ENCODE measurements at regions not wholly inside any gene's neighbourhood (a gene's known extent, or its start where the extent isn't known, plus 50 kb on each side); places are given as distances from the start of the nearest gene placed in this dataset.

GRCh38 chr13:64871742-64872141 is 2358.4 kb downstream of the PCDH9 start:
- H3K36me3 ChIP-seq (ENCODE audit: insufficient read depth, low read length): no peaks in the 10 kb centered on the region
- no peaks in the 10 kb centered on the region for H3K4me1 ChIP-seq (ENCODE audit: insufficient read depth, low read length)
- CTCF ChIA-PET: no interaction called here
- H3K27ac ChIP-seq (ENCODE audit: low read depth in 1 of 2, low read length in 2 of 2): no peak overlapping the region
- Mint-ChIP-seq H3K27ac (no peak overlapping the region), H3K27me3 (no peaks in the 10 kb centered on the region), H3K4me1 (ENCODE audit: low read depth) (no peaks in the 10 kb centered on the region), H3K9me3 (peaks cover 10% of the 10 kb centered on the region), H3K4me3 (no peak overlapping the region), H3K36me3 (ENCODE audit: low read depth) (no peaks in the 10 kb centered on the region)
- TF ChIP-seq CTCF (IDR thresholded peaks at IDR 0.05): no peak
- no peak overlapping the region for H3K4me3 ChIP-seq (ENCODE audit: low read length)
- POLR2A ChIA-PET: no interaction called here
- no peaks in the 10 kb centered on the region for H3K27me3 ChIP-seq (ENCODE audit: control insufficient read depth in 1 of 2, insufficient read depth in 2 of 2, low read length in 2 of 2)
- DNase-seq: no peak
- no peaks in the 10 kb centered on the region for H3K9me3 ChIP-seq (ENCODE audit: control insufficient read depth in 1 of 2, insufficient read depth in 1 of 2, low read length in 2 of 2)
- intact Hi-C loops (cut with DNase I, micrococcal nuclease): no loop called here
- no peak for ATAC-seq (ENCODE audit: poor library complexity)

GRCh38 chr13:64869539-64869938 is 2360.6 kb downstream of the PCDH9 start:
- Mint-ChIP-seq H3K27me3 (no peaks in the 10 kb centered on the region), H3K27ac (no peak overlapping the region), H3K9me3 (peaks cover 7% of the 10 kb centered on the region), H3K4me1 (ENCODE audit: low read depth) (no peaks in the 10 kb centered on the region), H3K36me3 (ENCODE audit: low read depth) (no peaks in the 10 kb centered on the region), H3K4me3 (no peak overlapping the region)
- ATAC-seq (ENCODE audit: poor library complexity): no peak
- H3K4me1 ChIP-seq (ENCODE audit: insufficient read depth, low read length): no peaks in the 10 kb centered on the region
- H3K9me3 ChIP-seq (ENCODE audit: control insufficient read depth in 1 of 2, insufficient read depth in 1 of 2, low read length in 2 of 2): no peaks in the 10 kb centered on the region
- DNase-seq: no peak
- H3K4me3 ChIP-seq (ENCODE audit: low read length): no peak overlapping the region
- ChIA-PET POLR2A (no interaction called here), CTCF (no interaction called here)
- no peak for TF ChIP-seq CTCF (IDR thresholded peaks at IDR 0.05)
- no peak overlapping the region for H3K27ac ChIP-seq (ENCODE audit: low read depth in 1 of 2, low read length in 2 of 2)
- no peaks in the 10 kb centered on the region for H3K36me3 ChIP-seq (ENCODE audit: insufficient read depth, low read length)
- intact Hi-C loops (cut with DNase I, micrococcal nuclease): no loop called here
- no peaks in the 10 kb centered on the region for H3K27me3 ChIP-seq (ENCODE audit: control insufficient read depth in 1 of 2, insufficient read depth in 2 of 2, low read length in 2 of 2)

GRCh38 chr13:64867856-64868255 is 2362.3 kb downstream of the PCDH9 start:
- Mint-ChIP-seq H3K36me3 (ENCODE audit: low read depth) (no peaks in the 10 kb centered on the region), H3K27ac (no peak overlapping the region), H3K9me3 (peaks cover 10% of the 10 kb centered on the region), H3K4me1 (ENCODE audit: low read depth) (no peaks in the 10 kb centered on the region), H3K4me3 (no peak overlapping the region), H3K27me3 (no peaks in the 10 kb centered on the region)
- intact Hi-C loops (cut with DNase I, micrococcal nuclease): no loop called here
- H3K4me3 ChIP-seq (ENCODE audit: low read length): no peak overlapping the region
- ChIA-PET CTCF (no interaction called here), POLR2A (no interaction called here)
- no peaks in the 10 kb centered on the region for H3K4me1 ChIP-seq (ENCODE audit: insufficient read depth, low read length)
- DNase-seq (no peak), ATAC-seq (ENCODE audit: poor library complexity) (no peak)
- TF ChIP-seq CTCF (IDR thresholded peaks at IDR 0.05): no peak
- H3K27me3 ChIP-seq (ENCODE audit: control insufficient read depth in 1 of 2, insufficient read depth in 2 of 2, low read length in 2 of 2): no peaks in the 10 kb centered on the region
- H3K36me3 ChIP-seq (ENCODE audit: insufficient read depth, low read length): no peaks in the 10 kb centered on the region
- no peak overlapping the region for H3K27ac ChIP-seq (ENCODE audit: low read depth in 1 of 2, low read length in 2 of 2)
- no peaks in the 10 kb centered on the region for H3K9me3 ChIP-seq (ENCODE audit: control insufficient read depth in 1 of 2, insufficient read depth in 1 of 2, low read length in 2 of 2)
